Adipocyte (in vitro differentiated cells): ENCODE measurements at regions not wholly inside any gene's neighbourhood (a gene's known extent, or its start where the extent isn't known, plus 50 kb on each side); places are given as distances from the start of the nearest gene placed in this dataset.

Experiments
- DNase-seq: peaks from one replicate; pipeline ENCODE4 v3.0.0-alpha.2; 2015; ENCODE audit warnings: low read depth
- H3K27me3 ChIP-seq: replicated peaks from 2 replicates; pipeline ENCODE4 v1.7.0; 2013; ENCODE audit warnings: mild to moderate bottlenecking, low read length, moderate library complexity; ENCODE audit not compliant: control insufficient read depth, insufficient read depth
- H3K36me3 ChIP-seq: 2 replicates; pipeline ENCODE4 v1.7.0; 2013; ENCODE audit warnings: low read length, mild to moderate bottlenecking, moderate library complexity; ENCODE audit not compliant: control insufficient read depth, insufficient read depth, severe bottlenecking
- H3K4me1 ChIP-seq: 2 replicates; pipeline ENCODE4 v1.7.0; 2013; ENCODE audit warnings: mild to moderate bottlenecking, low read length, moderate library complexity; ENCODE audit not compliant: control insufficient read depth, insufficient read depth
- H3K4me3 ChIP-seq: 2 replicates; pipeline ENCODE4 v1.7.0; 2013; ENCODE audit warnings: mild to moderate bottlenecking, low read length, moderate library complexity
- H3K9ac ChIP-seq: 2 replicates; pipeline ENCODE4 v1.7.0; 2013; ENCODE audit warnings: mild to moderate bottlenecking, low read length, moderate library complexity
- H3K9me3 ChIP-seq: 2 replicates; pipeline ENCODE4 v1.7.0; 2013; ENCODE audit warnings: mild to moderate bottlenecking, low read length, moderate library complexity; ENCODE audit not compliant: control insufficient read depth

DNA sequence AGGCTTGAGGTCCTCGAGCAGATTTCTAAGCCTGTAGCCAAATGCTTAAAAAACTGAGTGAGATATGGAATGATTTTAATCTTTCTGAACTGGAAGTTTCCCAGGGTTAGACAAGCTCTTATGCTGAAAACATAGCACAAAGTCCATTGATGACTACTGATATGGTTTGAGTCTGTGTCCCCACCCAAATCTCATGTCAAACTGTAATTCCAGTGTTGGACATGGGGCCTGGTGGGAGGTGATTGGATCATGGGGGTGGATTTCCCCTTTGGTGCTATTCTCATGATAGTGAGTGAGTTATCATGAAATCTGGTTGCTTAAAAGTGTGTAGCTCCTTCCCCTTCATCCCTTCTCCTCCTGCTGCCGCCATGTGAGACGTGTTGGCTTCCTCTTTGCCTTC lies 454.9 kb downstream of the SPRY1 start:
- no peak overlapping the region for H3K4me3 ChIP-seq

DNA sequence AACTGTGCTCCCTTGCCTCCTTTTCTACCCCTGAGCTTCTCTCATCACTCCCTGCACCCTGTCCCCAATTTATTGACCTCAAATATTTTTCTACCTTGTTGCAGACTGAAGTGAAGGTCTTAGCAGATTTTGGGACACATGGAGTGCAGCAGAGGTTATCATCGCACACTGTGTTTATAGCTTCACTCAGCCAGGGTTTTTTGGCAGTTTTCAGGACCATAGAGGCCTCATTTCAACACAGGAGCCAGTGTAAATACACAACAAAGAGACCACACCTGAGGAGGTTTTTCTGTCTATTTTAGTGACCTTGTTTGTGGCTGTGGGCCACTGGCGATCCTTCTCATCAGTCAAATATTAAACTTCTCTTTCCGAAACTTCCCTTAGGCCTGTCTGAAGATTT lies 457.1 kb downstream of the SPRY1 start:
- Histone ChIP-seq H3K36me3 (no peaks in the 10 kb centered on the region), H3K4me3 (no peak overlapping the region), H3K9me3 (no peaks in the 10 kb centered on the region), H3K27me3 (no peaks in the 10 kb centered on the region), H3K9ac (no peak overlapping the region), H3K4me1 (peaks cover 22% of the 10 kb centered on the region)
- DNase-seq: no peak

More for the DNA sequence above, 454.9 kb downstream of the SPRY1 start:
- Histone ChIP-seq H3K9me3 (no peaks in the 10 kb centered on the region), H3K9ac (no peak overlapping the region), H3K36me3 (no peaks in the 10 kb centered on the region), H3K4me1 (peaks cover 24% of the 10 kb centered on the region), H3K27me3 (no peaks in the 10 kb centered on the region)
- no peak for DNase-seq

- Histone ChIP-seq H3K9me3 (no peaks in the 10 kb centered on the region), H3K36me3 (no peaks in the 10 kb centered on the region), H3K27me3 (no peaks in the 10 kb centered on the region), H3K4me3 (peak overlapping the region; percentile 53), H3K9ac (peak overlapping the region; percentile 71), H3K4me1 (peaks cover 17% of the 10 kb centered on the region)
- peak; percentile 54 for DNase-seq
Observed at GRCh38 chr4:123856689-123857545, 460.3 kb downstream of the SPRY1 start.

GRCh38 chr4:123858465-123858864 lies 461.9 kb downstream of the SPRY1 start:
- Histone ChIP-seq H3K9me3 (no peaks in the 10 kb centered on the region), H3K27me3 (no peaks in the 10 kb centered on the region), H3K9ac (no peak overlapping the region), H3K36me3 (no peaks in the 10 kb centered on the region), H3K4me1 (peaks cover 17% of the 10 kb centered on the region), H3K4me3 (no peak overlapping the region)
- DNase-seq: no peak

DNA sequence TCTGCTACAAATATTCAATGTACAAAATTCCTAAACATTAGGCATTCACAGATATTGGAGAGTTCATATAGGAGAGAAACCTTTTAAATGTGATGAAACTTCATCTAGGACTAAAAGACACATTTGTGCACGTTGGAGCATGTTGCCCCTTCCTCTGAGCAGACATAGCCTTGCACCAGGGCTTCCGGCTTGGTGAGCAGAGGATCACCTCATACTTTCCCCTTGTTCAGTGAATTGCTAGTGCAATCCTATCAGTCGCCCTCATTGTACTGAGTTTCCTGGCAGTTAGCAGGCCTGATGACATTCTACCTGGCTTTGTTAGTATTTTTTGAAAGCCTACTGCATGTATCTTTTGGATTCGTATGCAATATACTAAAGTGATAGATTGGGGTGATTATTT lies 466.2 kb downstream of the SPRY1 start:
- no peak overlapping the region for H3K4me3 ChIP-seq
- no peak for DNase-seq
- no peaks in the 10 kb centered on the region for H3K27me3 ChIP-seq
- H3K9ac ChIP-seq: no peak overlapping the region
- H3K36me3 ChIP-seq: no peaks in the 10 kb centered on the region
- H3K9me3 ChIP-seq: no peaks in the 10 kb centered on the region
- H3K4me1 ChIP-seq: no peaks in the 10 kb centered on the region

GRCh38 chr4:123866796-123867195 lies 470.2 kb downstream of the SPRY1 start:
- no peak overlapping the region for H3K4me3 ChIP-seq
- no peak overlapping the region for H3K9ac ChIP-seq
- H3K27me3 ChIP-seq: no peaks in the 10 kb centered on the region
- DNase-seq: no peak
- peaks cover 12% of the 10 kb centered on the region for H3K4me1 ChIP-seq
- no peaks in the 10 kb centered on the region for H3K9me3 ChIP-seq
- no peaks in the 10 kb centered on the region for H3K36me3 ChIP-seq

GRCh38 chr4:123867910-123868587 lies 471.5 kb downstream of the SPRY1 start:
- Histone ChIP-seq H3K27me3 (no peaks in the 10 kb centered on the region), H3K9ac (no peak overlapping the region), H3K36me3 (no peaks in the 10 kb centered on the region), H3K9me3 (no peaks in the 10 kb centered on the region), H3K4me3 (no peak overlapping the region), H3K4me1 (peaks cover 12% of the 10 kb centered on the region)
- DNase-seq: peak; percentile 45

DNA sequence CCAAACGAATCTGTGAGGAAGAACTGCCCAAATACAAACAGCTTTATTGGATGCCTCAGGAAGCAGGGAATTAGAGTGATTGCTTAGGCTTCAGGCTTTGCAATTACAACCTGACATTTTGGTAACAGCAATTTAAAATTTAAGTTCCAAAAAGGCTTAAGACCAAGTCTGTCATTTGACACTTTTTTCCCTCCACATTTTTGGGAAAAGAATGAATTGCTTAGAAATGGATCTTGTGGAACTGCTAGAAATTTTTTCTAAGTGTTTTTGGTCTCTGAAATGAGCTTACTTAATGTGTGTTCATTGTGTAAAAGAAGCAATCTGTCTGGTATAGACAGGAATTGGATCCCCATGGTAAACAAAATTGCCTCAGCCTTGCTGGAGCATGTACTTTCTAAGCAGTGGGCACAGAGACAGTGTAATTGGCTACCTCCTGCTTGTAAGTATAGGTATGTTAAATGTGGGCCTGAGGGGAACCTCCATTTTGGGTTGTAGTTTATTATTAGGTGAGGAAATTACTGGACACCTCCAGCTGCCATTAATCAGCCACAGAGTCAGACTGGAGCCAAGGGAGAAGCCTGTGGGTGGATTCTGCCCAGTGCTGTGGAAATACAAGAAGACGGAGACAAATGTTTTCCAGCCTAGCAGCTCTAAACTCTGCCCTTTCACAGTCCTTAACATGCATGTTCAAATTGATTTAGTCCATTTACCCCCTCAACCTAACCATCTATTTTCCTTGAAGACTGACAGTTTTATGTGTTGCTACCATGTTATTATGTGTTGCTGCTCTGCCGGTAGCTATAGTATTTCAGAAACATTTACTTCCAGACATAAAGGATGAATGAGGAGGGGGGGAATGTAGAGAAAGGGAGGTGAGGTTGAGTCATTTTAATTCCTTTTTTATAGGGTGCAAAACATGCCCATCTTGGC lies 473.0 kb downstream of the SPRY1 start:
- no peaks in the 10 kb centered on the region for H3K9me3 ChIP-seq
- H3K27me3 ChIP-seq: no peaks in the 10 kb centered on the region
- DNase-seq: no peak
- H3K4me1 ChIP-seq: peaks cover 12% of the 10 kb centered on the region
- no peaks in the 10 kb centered on the region for H3K36me3 ChIP-seq
- no peak overlapping the region for H3K4me3 ChIP-seq
- no peak overlapping the region for H3K9ac ChIP-seq

- no peaks in the 10 kb centered on the region for H3K36me3 ChIP-seq
- peaks cover 12% of the 10 kb centered on the region for H3K4me1 ChIP-seq
- no peak for DNase-seq
- H3K27me3 ChIP-seq: no peaks in the 10 kb centered on the region
- no peak overlapping the region for H3K4me3 ChIP-seq
- no peaks in the 10 kb centered on the region for H3K9me3 ChIP-seq
- no peak overlapping the region for H3K9ac ChIP-seq
Observed at GRCh38 chr4:123870216-123870876, 473.8 kb downstream of the SPRY1 start.

GRCh38 chr4:123871341-123871740 lies 474.7 kb downstream of the SPRY1 start:
- DNase-seq: no peak
- H3K36me3 ChIP-seq: no peaks in the 10 kb centered on the region
- H3K9me3 ChIP-seq: no peaks in the 10 kb centered on the region
- H3K27me3 ChIP-seq: no peaks in the 10 kb centered on the region
- H3K9ac ChIP-seq: no peak overlapping the region
- H3K4me3 ChIP-seq: no peak overlapping the region
- H3K4me1 ChIP-seq: peaks cover 15% of the 10 kb centered on the region
